ENCODE measurements at regions not wholly inside any gene's neighbourhood (a gene's known extent, or its start where the extent isn't known, plus 50 kb on each side); places are given as distances from the start of the nearest gene placed in this dataset.
"Not testable (repeated sequence)": the region's sequence is repeated elsewhere in the genome, so short reads cannot be mapped to it uniquely, and the experiment has no call there.

DNA sequence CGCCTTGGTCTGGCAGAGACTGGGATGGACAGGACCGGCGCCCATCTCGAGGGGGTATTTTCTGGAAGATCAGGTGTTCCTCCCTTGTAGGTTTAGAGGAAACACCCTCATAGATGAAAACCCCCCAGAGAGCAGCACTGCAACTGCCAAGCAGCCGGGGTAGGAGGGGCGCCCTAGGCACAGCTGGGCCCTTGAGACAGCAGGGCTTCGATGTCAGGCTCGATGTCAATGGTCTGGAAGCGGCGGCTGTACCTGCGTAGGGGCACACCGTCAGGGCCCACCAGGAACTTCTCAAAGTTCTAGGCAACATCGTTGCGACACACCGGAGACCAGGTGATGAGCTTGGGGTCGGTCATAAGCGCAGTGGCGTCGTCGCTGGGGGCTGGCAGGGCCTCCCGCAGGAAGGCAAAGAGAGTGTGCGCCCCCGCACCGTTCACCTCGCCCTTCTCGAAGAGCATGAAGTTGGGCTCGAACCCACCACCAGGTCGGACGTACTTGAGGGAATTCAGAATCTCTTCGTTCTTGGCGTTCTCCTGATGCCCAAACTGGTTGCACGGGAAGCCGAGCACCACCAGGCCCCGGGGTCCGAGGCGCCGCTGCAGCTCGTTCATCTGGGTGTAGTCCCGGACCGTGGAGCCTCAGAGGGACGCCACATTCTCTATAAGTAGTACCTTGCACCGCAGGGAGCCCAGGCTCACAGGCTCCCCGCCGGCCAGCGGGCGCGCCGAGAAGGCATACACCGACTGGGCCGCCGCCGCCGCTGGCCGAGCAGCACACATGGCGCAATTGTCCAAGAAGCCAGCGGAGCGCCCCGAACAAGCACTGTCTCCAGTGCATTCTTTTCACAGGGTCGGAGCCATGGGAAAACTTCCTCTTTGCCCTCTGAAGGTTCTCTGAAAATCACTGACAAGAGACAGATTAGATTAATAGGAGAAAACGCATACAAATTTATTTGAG, 59.0 kb upstream of the ATXN3L start:
- DNase-seq, result not testable (repeated sequence)

DNA sequence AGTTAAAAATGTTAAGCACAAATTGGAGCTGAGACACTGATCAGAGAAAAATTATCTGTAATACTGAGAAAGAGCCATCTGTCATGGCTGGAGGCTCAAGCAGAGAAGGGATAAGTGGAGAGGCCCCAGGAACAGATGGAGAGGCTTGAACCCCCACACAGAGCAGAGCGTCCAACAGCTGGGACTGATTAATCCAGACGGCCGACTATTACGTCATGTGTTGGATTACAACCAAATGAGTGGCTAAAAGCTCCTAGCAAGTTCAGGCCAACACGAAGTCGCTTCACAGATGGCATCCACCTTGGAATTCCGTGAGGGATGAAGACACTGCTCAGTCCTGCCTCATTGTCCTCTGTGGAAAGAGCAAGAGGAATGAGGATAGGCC, 57.7 kb upstream of the ATXN3L start:
- peak; percentile 56 for DNase-seq

DNA sequence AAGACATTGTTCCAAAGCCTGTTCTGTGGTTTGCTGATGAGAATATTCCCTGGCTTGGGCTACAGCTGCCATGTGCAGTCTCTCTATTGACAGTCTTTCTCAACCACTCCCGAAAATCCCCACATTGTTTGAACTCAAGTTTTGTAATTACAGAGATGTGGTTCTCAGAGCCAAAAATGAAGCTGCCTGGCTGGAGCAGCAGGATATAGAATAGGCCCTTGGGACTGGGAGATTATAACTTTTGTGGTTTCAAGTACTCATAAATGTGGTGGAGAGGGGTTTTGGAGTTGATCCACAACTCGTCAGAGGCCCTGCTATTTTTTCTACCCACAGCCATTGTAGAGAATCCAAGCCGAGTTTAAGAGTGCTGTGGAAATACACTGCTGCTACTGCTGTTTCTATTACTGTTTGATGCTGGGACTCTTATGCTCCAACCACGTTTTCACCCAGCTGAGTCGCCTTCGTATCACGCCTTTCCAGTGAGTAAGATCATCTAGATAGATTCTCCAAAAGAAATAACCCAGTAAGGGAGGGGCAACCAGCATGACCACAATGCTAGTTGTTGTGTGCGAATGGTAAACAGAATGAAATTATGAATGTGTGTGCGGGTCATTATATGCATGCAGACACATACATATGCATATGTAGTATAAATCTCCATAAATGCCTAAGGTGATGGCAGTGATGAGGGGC, 57.1 kb upstream of the ATXN3L start:
- peak; percentile 74 for DNase-seq

DNA sequence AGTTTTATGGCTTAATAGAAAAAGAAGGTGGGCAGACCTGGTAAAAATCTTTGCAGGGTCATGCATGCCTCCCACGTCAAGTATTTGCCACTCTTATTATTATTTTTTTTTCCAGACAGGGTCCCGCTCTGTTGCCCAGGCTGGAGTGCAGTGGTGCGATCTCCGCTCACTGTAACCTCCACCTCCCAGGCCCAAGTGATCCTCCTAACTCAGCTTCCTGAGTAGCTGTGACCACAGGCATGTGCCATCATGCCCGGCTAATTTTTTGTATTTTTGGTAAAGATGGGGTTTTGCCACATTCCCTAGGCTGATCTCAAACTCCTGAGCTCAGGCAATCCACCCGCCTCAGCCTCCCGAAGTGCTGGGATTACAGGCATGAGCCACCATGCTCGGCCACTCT, 55.7 kb upstream of the ATXN3L start:
- not testable (repeated sequence) for DNase-seq

DNA sequence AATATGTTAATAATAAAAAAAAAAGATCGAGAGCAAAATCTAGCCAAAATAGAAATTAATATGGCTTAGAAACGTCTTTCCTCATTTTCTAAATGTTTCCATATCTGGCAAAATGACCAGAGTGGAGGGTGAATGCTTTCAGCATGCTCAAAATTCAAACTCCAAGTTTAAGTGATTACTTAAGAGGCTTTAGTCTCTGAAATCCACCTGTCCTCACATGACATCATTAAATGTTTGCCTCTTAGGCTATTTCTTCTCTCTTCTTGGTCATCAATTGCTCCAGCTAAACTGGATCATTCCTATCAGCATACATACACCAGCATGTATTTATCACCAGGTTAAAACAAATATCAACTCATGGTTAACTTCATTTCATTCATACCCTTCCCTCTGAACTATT, 54.5 kb upstream of the ATXN3L start:
- no peak for DNase-seq

DNA sequence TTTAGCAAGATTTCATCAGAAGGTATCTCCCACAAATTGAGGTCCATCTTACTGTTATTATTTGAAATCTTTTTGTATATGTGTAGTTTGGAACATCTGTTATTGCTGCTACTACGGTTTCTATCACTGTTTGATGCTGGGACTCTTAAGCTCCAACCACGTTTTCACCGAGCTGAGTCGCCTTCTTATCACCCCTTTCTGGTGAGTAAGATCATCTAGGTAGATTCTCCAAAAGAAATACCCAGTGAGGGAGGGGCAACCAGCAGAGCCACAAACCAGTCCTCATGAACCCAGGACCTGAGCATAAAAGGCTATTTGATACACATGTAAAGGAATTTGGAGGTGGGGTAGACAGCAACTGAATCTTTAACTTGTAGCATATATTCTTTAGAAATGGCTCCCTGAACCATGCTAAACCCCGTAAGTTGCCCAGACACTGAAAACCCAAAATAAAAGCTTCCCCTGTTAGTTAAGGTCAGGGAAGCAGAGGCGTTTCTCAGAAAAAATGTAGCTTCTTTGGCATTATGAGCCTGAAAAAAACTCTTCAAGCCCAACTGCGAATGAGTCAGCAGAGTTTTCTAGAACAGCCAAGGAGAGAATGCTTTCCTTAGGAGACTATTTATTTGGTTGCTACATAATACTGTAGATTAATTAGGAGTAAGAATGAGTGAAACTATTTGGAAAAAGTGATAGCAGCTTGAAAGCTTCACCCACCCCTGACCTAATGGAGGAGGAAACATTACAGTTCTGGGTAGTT, 53.8 kb upstream of the ATXN3L start:
- no peak for DNase-seq

DNA sequence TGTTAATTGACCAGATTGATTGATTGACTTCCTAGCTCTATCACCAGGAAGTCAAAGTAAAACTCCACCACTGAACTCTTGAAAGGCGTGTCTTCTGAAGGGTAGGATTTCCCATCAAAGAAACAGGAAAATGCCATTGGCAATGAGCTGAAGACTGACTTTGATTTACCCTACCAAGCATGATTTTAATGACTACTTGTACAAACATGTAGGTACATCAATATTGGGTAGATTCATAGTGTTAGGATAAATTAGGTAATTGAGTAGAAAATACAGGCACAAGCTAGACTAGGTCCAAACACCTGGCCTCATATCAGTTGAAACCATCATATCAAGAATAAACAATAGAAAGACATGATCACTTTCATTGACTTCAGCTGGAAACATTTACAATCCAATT, 53.2 kb upstream of the ATXN3L start:
- DNase-seq, result no peak

DNA sequence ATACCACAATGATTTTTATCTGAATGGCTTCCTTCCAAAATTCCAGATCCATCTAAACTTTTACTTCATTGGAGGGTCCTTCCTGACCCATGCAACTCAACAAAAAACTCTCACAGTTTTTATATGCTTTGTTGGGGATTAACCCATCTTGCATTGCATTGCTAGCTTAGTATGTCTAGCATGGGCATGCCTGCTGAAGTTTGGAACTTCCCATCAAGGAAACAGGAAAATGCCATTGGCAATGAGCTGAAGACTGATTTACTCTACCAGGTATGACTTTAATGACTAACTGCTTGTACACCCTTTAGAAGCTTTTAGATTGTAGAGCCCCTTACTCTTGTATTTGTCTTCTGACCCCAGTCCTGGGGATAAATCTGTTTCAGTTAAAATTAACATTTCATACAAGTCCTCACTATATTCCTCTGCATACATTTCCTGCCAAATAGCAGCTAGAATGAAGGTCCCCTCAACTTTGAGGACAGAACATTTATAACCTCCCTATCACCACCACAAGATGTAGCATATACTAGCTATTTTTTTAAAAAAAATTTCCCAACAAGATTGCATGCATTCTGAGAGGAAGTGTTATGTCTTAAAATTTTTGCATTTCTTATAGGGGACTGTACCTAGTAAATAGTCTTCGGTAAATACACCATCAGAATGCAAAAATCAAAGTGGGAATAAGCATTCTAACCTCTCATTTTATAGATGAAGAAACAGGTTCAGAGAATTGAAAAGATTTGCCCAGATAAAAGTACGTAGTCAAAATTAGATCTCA, 52.5 kb upstream of the ATXN3L start:
- no peak for DNase-seq

DNA sequence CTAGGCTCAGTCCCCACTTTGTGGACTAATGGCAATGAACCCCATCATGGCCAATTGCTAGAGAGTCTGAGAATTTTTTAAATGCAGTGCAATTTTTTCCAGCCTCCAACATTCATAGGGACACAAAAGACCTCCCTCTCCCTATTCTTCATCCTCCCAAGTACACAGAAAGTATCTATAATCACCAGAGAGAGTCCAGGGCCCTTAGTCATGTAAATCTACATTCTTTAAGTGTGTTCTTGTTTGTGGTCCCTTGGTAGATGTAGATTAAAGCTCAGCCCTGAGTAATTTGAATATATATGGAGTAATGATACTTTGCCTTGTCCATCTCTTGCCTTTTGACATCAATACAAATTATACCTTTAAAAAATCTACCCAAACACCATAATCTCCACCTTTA, 51.3 kb upstream of the ATXN3L start:
- no peak for DNase-seq

DNA sequence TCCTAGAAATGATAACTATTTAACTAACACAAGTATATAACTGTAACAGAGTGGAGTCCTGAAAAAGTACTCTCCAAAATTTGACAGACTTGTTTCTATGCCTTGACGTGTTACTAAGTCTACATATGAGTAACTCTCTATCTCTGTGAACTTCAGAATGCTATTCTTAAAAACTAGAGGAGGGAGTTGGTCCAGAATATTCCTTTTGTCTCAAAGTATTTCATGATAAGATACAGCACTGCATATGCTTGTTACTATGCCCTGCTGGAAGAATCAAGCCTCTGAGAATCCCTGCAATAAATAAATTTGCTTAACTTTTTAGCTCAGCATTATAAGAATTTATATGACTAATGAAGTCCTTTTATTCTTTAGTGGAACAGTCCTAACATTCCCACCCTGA, 50.9 kb upstream of the ATXN3L start:
- no peak for DNase-seq

Data from hindlimb muscle (tissue), 1 donor.